DOHH2 (cell line): ENCODE measurements at regions not wholly inside any gene's neighbourhood (a gene's known extent, or its start where the extent isn't known, plus 50 kb on each side); places are given as distances from the start of the nearest gene placed in this dataset.

ENCODE experiments used
- H3F3A ChIP-seq: fragments of 200-600 bp; sonication (generic), shearing (Covaris generic); 2 replicates; pipeline ENCODE4 v1.6.0; 2016; ENCODE audit warnings: antibody characterized with exemption, mild to moderate bottlenecking; ENCODE audit not compliant: control insufficient read depth, insufficient read depth
- H3K27ac ChIP-seq: fragments of 200-600 bp; sonication (generic); 2 replicates; pipeline ENCODE4 v1.5.1; 2014; ENCODE audit warnings: low read depth, mild to moderate bottlenecking, low read length, moderate library complexity
- H3K27me3 ChIP-seq: fragments of 200-600 bp; sonication (generic); 2 replicates; pipeline ENCODE4 v1.6.1; 2014; ENCODE audit warnings: mild to moderate bottlenecking, low read length, mixed read lengths; ENCODE audit not compliant: control insufficient read depth
- H3K36me3 ChIP-seq: fragments of 200-600 bp; sonication (generic); 2 replicates; pipeline ENCODE4 v1.6.1; 2014; ENCODE audit warnings: mild to moderate bottlenecking, low read length, moderate library complexity, mixed read lengths; ENCODE audit not compliant: control insufficient read depth
- H3K4me1 ChIP-seq: fragments of 200-600 bp; sonication (generic); 2 replicates; pipeline ENCODE4 v1.6.1; 2014; ENCODE audit warnings: mild to moderate bottlenecking, low read length, mixed read lengths; ENCODE audit not compliant: control insufficient read depth
- H3K4me2 ChIP-seq: fragments of 200-600 bp; sonication (generic); 2 replicates; pipeline ENCODE4 v1.6.0; 2014; ENCODE audit warnings: mild to moderate bottlenecking, low read length, moderate library complexity
- H3K4me3 ChIP-seq: fragments of 200-600 bp; sonication (generic); 2 replicates; pipeline ENCODE4 v1.5.1; 2014; ENCODE audit warnings: mild to moderate bottlenecking, low read length, mixed read lengths
- H3K79me2 ChIP-seq: fragments of 200-600 bp; sonication (generic); 2 replicates; pipeline ENCODE4 v1.6.1; 2014; ENCODE audit warnings: mild to moderate bottlenecking, low read length, mixed read lengths; ENCODE audit not compliant: control insufficient read depth
- H3K9me2 ChIP-seq: fragments of 200-600 bp; sonication (generic); replicated peaks from 2 replicates; pipeline ENCODE4 v1.6.1; 2014; ENCODE audit warnings: mild to moderate bottlenecking, low read length, mixed read lengths; ENCODE audit not compliant: control insufficient read depth
- H3K9me3 ChIP-seq: fragments of 200-600 bp; sonication (generic); 2 replicates; pipeline ENCODE4 v1.6.1; 2014; ENCODE audit warnings: antibody characterized with exemption, low read length, mixed read lengths; ENCODE audit not compliant: control insufficient read depth, insufficient read depth
- H4K20me1 ChIP-seq: fragments of 200-600 bp; sonication (generic); 2 replicates; pipeline ENCODE4 v1.6.0; 2014; ENCODE audit warnings: low read depth, mild to moderate bottlenecking, antibody characterized with exemption, low read length, moderate library complexity; ENCODE audit not compliant: control insufficient read depth, insufficient read depth
- EZH2phosphoT487 ChIP-seq: fragments of 200-600 bp; sonication (generic); IDR thresholded peaks from 2 replicates; pipeline ENCODE4 v1.6.1; 2017; ENCODE audit warnings: borderline replicate concordance, mild to moderate bottlenecking, antibody characterized with exemption, low read length, moderate library complexity, mixed read lengths
- TF ChIP-seq, protein P1 (sequence below): fragments of 200-600 bp; sonication (generic); IDR thresholded peaks from one replicate; pipeline ENCODE4 v1.5.1; 2014; ENCODE audit warnings: antibody characterized with exemption, mild to moderate bottlenecking, low read depth, low read length; ENCODE audit not compliant: poor library complexity, severe bottlenecking

DNA sequence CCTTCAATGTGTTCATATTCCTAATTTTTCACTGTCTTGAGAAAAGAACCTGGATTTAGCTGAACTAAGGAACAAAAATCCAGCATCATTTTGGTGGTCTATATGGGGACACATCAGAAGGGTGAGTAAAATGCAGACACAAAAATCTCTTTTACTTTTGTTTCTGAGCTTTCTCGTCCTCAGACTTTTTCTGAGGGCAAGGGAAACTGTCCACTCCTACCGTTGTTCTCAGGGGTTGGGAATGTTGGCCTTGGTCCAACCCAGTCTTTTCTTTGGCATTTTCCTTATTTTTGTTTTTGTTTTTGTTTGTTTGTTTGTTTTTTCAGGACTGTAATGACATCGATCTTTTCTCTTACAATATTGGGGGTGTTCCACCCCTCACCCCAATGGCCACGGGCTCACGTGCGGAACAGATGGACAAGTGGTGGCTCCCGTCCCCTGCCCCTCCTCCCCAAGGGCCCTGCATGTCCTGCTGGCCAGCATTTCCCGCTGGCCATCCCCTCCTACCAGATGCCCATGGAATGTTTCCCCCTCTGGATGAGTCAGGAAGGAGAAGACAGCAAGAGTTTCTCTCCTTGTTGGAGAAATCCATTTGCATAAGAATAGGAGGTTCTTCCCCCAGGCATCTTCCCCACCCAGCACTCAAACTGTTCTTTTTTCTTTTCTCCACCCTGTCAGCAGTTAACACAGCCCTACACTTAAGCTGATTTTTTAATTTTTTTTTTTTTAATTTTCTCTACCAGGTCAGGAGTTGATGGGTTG, 305.4 kb upstream of the NDST4 start:
- peaks cover 8% of the 10 kb centered on the region for H3K9me3 ChIP-seq

DNA sequence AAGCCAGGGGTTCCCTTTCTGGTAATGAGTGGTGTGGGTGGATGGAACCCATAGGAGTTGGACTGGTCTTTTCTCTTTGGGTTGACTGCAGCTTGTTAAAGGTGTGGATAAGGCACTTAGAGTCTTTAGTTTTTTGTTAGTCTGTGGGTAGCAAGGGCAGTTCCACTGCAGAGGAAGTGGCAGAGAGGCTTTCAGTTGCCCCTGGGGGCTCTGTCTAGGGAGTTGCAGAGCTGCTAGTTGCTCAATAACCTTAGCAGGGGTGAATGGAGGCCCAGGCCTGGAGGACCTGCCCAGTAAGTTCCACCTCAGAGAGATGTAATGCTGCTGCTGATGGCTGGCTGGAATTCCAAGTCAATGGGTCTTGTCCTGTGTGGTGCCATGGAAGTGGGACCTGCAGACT, 282.6 kb upstream of the NDST4 start:
- no peak overlapping the region for H3K4me3 ChIP-seq
- H3K9me2 ChIP-seq, result no peaks in the 10 kb centered on the region
- H4K20me1 ChIP-seq, result no peaks in the 10 kb centered on the region
- no peaks in the 10 kb centered on the region for H3K4me1 ChIP-seq
- H3K27me3 ChIP-seq, result no peaks in the 10 kb centered on the region
- H3F3A ChIP-seq, result no peaks in the 10 kb centered on the region
- no peak overlapping the region for H3K4me2 ChIP-seq
- H3K79me2 ChIP-seq, result no peaks in the 10 kb centered on the region
- TF ChIP-seq EZH2phosphoT487, result no peak
- TF ChIP-seq, protein P1, sequence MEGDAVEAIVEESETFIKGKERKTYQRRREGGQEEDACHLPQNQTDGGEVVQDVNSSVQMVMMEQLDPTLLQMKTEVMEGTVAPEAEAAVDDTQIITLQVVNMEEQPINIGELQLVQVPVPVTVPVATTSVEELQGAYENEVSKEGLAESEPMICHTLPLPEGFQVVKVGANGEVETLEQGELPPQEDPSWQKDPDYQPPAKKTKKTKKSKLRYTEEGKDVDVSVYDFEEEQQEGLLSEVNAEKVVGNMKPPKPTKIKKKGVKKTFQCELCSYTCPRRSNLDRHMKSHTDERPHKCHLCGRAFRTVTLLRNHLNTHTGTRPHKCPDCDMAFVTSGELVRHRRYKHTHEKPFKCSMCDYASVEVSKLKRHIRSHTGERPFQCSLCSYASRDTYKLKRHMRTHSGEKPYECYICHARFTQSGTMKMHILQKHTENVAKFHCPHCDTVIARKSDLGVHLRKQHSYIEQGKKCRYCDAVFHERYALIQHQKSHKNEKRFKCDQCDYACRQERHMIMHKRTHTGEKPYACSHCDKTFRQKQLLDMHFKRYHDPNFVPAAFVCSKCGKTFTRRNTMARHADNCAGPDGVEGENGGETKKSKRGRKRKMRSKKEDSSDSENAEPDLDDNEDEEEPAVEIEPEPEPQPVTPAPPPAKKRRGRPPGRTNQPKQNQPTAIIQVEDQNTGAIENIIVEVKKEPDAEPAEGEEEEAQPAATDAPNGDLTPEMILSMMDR, result no peak
- no peaks in the 10 kb centered on the region for H3K36me3 ChIP-seq
- H3K27ac ChIP-seq, result no peak overlapping the region
- peaks cover 4% of the 10 kb centered on the region; the same call in 1 of the 2 replicates for H3K9me3 ChIP-seq

More for the DNA sequence above, 305.4 kb upstream of the NDST4 start:
- no peak overlapping the region for H3K4me3 ChIP-seq
- H3K79me2 ChIP-seq, result no peaks in the 10 kb centered on the region
- no peaks in the 10 kb centered on the region for H3K9me2 ChIP-seq
- no peak for TF ChIP-seq EZH2phosphoT487
- TF ChIP-seq, protein P1, result no peak
- H3K27ac ChIP-seq, result no peak overlapping the region
- H4K20me1 ChIP-seq, result no peaks in the 10 kb centered on the region
- H3K4me1 ChIP-seq, result no peaks in the 10 kb centered on the region
- H3K36me3 ChIP-seq, result no peaks in the 10 kb centered on the region
- H3K4me2 ChIP-seq, result no peak overlapping the region
- no peaks in the 10 kb centered on the region for H3K27me3 ChIP-seq
- no peaks in the 10 kb centered on the region for H3F3A ChIP-seq

DNA sequence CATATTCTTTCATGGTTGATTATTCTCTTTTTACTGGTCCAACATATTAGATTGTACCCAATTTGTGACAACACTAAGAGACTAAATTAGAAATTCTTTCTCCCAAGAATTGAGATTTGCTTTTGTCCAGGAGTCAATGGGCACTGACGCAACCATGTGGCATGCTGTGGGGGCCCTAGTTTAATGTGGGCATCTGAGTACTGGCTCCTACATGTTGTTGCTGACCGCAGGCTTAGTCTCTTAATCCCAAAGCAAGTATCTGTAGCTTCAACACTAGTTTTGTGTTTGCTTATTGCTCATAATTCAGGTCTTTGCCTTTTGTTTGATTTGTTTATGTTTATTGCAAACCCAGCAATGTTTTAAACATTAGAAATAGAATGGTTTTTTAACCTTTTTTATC, 263.4 kb upstream of the NDST4 start:
- no peaks in the 10 kb centered on the region for H3F3A ChIP-seq
- H3K27ac ChIP-seq, result no peak overlapping the region
- no peak overlapping the region for H3K4me2 ChIP-seq
- H3K9me2 ChIP-seq, result no peaks in the 10 kb centered on the region
- TF ChIP-seq, protein P1, result no peak
- TF ChIP-seq EZH2phosphoT487, result no peak
- no peaks in the 10 kb centered on the region for H4K20me1 ChIP-seq
- no peaks in the 10 kb centered on the region for H3K27me3 ChIP-seq
- no peaks in the 10 kb centered on the region for H3K79me2 ChIP-seq
- no peaks in the 10 kb centered on the region for H3K9me3 ChIP-seq
- no peak overlapping the region for H3K4me3 ChIP-seq
- no peaks in the 10 kb centered on the region for H3K36me3 ChIP-seq
- no peaks in the 10 kb centered on the region for H3K4me1 ChIP-seq
